Stimulated activated CD4-positive, alpha-beta T cell treated with anti-CD3 and anti-CD28 coated beads, Interleukin-4, amount 100 ng/mL, for 48 hours (primary cell): ENCODE measurements at regions not wholly inside any gene's neighbourhood (a gene's known extent, or its start where the extent isn't known, plus 50 kb on each side); places are given as distances from the start of the nearest gene placed in this dataset.

Experiments
- DNase-seq, 2 donors: peaks; one replicate each; pipeline ENCODE4 v3.0.0-alpha.2; 2020; ENCODE audit warnings: low read depth in 2 of 2

- no peak for DNase-seq
These were observed 647.8 kb downstream of the SATB2 start for GRCh38 chr2:198809976-198810375.

GRCh38 chr2:198807131-198807530, 650.6 kb downstream of the SATB2 start:
- DNase-seq, result no peak

GRCh38 chr2:198795419-198795818, 662.3 kb downstream of the SATB2 start:
- no peak for DNase-seq

GRCh38 chr2:198791623-198792022, 666.1 kb downstream of the SATB2 start:
- no peak for DNase-seq

GRCh38 chr2:198788676-198789075, 669.1 kb downstream of the SATB2 start:
- DNase-seq, result no peak

GRCh38 chr2:198782734-198783133, 675.0 kb downstream of the SATB2 start:
- no peak for DNase-seq

GRCh38 chr2:198776616-198777406, 680.9 kb downstream of the SATB2 start:
- DNase-seq, result no peak

GRCh38 chr2:198775737-198776136, 682.0 kb downstream of the SATB2 start:
- no peak for DNase-seq

GRCh38 chr2:198774576-198774975, 683.2 kb downstream of the SATB2 start:
- DNase-seq, result no peak

- DNase-seq, result no peak
These were observed 690.0 kb downstream of the SATB2 start for GRCh38 chr2:198767694-198768093.

- DNase-seq, result no peak
These were observed 693.9 kb downstream of the SATB2 start for GRCh38 chr2:198763793-198764192.

- DNase-seq, result no peak
These were observed 695.3 kb downstream of the SATB2 start for GRCh38 chr2:198762441-198762840.

- no peak for DNase-seq
These were observed 700.7 kb downstream of the SATB2 start for GRCh38 chr2:198757069-198757468.

- no peak for DNase-seq
These were observed 701.6 kb downstream of the SATB2 start for GRCh38 chr2:198756166-198756565.

- DNase-seq, result no peak
These were observed 704.6 kb downstream of the SATB2 start for GRCh38 chr2:198753101-198753500.

GRCh38 chr2:198749364-198749763, 708.4 kb downstream of the SATB2 start:
- no peak for DNase-seq

GRCh38 chr2:198731842-198732399, 725.8 kb downstream of the SATB2 start:
- DNase-seq, result no peak

GRCh38 chr2:198720266-198720665, 737.5 kb downstream of the SATB2 start:
- no peak for DNase-seq

GRCh38 chr2:198717451-198717850, 740.3 kb downstream of the SATB2 start:
- no peak for DNase-seq

- no peak for DNase-seq
These were observed 742.4 kb downstream of the SATB2 start for GRCh38 chr2:198715302-198715835.

- no peak for DNase-seq
These were observed 745.3 kb downstream of the SATB2 start for GRCh38 chr2:198712485-198712884.

GRCh38 chr2:198711484-198711883, 746.3 kb downstream of the SATB2 start:
- DNase-seq, result no peak

- no peak for DNase-seq
These were observed 747.2 kb downstream of the SATB2 start for GRCh38 chr2:198710562-198710961.
